ENCODE measurements at regions not wholly inside any gene's neighbourhood (a gene's known extent, or its start where the extent isn't known, plus 50 kb on each side); places are given as distances from the start of the nearest gene placed in this dataset.

GRCh38 chr6:164396071-164397047 is 913.0 kb downstream of the C6orf118 start:
- H2BK20ac ChIP-seq (ENCODE audit: low read depth, low read length), result no peak overlapping the region
- POLR2A ChIA-PET (ENCODE audit: unreplicated experiment), result no interaction called here
- no peaks in the 10 kb centered on the region for H3K36me3 ChIP-seq (ENCODE audit: control insufficient read depth, insufficient read depth, low read length)
- intact Hi-C loops (cut with micrococcal nuclease), result no loop called here
- no peak overlapping the region for H3K4me3 ChIP-seq (ENCODE audit: insufficient read depth, low read depth, low read length)
- H2AFZ ChIP-seq (replicated peaks; ENCODE audit: low read length, poor library complexity), result no peak overlapping the region
- no peaks in the 10 kb centered on the region for H3K79me1 ChIP-seq (ENCODE audit: low read depth in 1 of 2, low read length in 2 of 2)
- no peak overlapping the region for H3K23ac ChIP-seq (ENCODE audit: low read depth, low read length)
- H3K18ac ChIP-seq (ENCODE audit: low read depth, low read length), result no peak overlapping the region
- no TSS peak for BruUV-seq (replicated peaks)
- H3K4ac ChIP-seq (ENCODE audit: low read depth, low read length), result no peak overlapping the region
- H3K27ac ChIP-seq (ENCODE audit: insufficient read depth, low read length), result no peak overlapping the region
- no peak overlapping the region for H2BK120ac ChIP-seq (ENCODE audit: low read depth, low read length)
- H4K8ac ChIP-seq (ENCODE audit: low read depth in 2 of 2, low read length in 2 of 2), result no peak overlapping the region
- DNase-seq, result no peak
- WGBS, 2 experiments (ENCODE audit: extremely low coverage in 2 of 2, insufficient read length in 1 of 2), result 30% methylated on average over 2 of the region's 9 CpGs; no CpG with 5 or more reads in 1 of the 2 experiments
- H3K9ac ChIP-seq (ENCODE audit: low read depth, low read length), result no peak overlapping the region
- dilution Hi-C loops (cut with HindIII; ENCODE audit: low sequenced_read_pairs, unreplicated experiment), result no loop called here
- H4K20me1 ChIP-seq (ENCODE audit: insufficient read depth, low read length), result no peaks in the 10 kb centered on the region
- H2BK5ac ChIP-seq (ENCODE audit: low read depth, low read length, poor library complexity, severe bottlenecking), result no peak overlapping the region
- peaks cover 7% of the 10 kb centered on the region; the same call in 1 of the 2 replicates for H3K9me3 ChIP-seq (ENCODE audit: control insufficient read depth, insufficient read depth, low read length)
- H2AK5ac ChIP-seq (ENCODE audit: low read depth, low read length), result no peak overlapping the region
- H3K4me1 ChIP-seq (ENCODE audit: control insufficient read depth, insufficient read depth, low read length), result no peaks in the 10 kb centered on the region
- H2AK9ac ChIP-seq (replicated peaks; ENCODE audit: low read depth, low read length, poor library complexity), result no peak overlapping the region
- no peak for ATAC-seq (ENCODE audit: low read depth)
- CTCF ChIA-PET, result no interaction called here
- H3K56ac ChIP-seq (ENCODE audit: extremely low read depth, insufficient read depth, low read length), result no peak overlapping the region
- H4K5ac ChIP-seq (ENCODE audit: low read depth, low read length), result no peak overlapping the region
- H3K27me3 ChIP-seq (ENCODE audit: control insufficient read depth, insufficient read depth, low read length), result no peaks in the 10 kb centered on the region
- H3K9me1 ChIP-seq (ENCODE audit: insufficient read depth, low read length), result no peaks in the 10 kb centered on the region
- H3K4me2 ChIP-seq (ENCODE audit: low read depth, low read length), result no peak overlapping the region
- no peak overlapping the region for H3K14ac ChIP-seq (replicated peaks; ENCODE audit: low read depth, low read length)
- in situ Hi-C loops (cut with MboI; ENCODE audit: low sequenced_read_pairs), result no loop called here
- no peak for TF ChIP-seq CTCF (conservative IDR thresholded peaks at IDR 0.05; ENCODE audit: low read depth, low read length)
- TF ChIP-seq, protein P1, sequence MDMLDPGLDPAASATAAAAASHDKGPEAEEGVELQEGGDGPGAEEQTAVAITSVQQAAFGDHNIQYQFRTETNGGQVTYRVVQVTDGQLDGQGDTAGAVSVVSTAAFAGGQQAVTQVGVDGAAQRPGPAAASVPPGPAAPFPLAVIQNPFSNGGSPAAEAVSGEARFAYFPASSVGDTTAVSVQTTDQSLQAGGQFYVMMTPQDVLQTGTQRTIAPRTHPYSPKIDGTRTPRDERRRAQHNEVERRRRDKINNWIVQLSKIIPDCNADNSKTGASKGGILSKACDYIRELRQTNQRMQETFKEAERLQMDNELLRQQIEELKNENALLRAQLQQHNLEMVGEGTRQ (IDR thresholded peaks at IDR 0.05; ENCODE audit: low read depth, low read length), result no peak
- no peak for TF ChIP-seq RCOR1 (IDR thresholded peaks at IDR 0.05; ENCODE audit: insufficient replicate concordance, low read length)
- TF ChIP-seq RFX5 (IDR thresholded peaks at IDR 0.05; ENCODE audit: low read depth, low read length), result no peak
- TF ChIP-seq CHD1 (IDR thresholded peaks at IDR 0.05; ENCODE audit: low read depth, low read length), result no peak
- TF ChIP-seq MXI1 (IDR thresholded peaks at IDR 0.05; ENCODE audit: borderline replicate concordance, low read depth, low read length), result no peak
- no peak for TF ChIP-seq ELK1 (IDR thresholded peaks at IDR 0.05; ENCODE audit: borderline replicate concordance, low read depth, low read length)
- no peak for TF ChIP-seq BHLHE40 (IDR thresholded peaks at IDR 0.05; ENCODE audit: low read depth, low read length)
- no peak for TF ChIP-seq MAZ (IDR thresholded peaks at IDR 0.05; ENCODE audit: borderline replicate concordance, low read depth, low read length)
- no peak for TF ChIP-seq CEBPB (IDR thresholded peaks at IDR 0.05; ENCODE audit: low read depth, low read length)
- no peak overlapping the region for H2BK15ac ChIP-seq (ENCODE audit: low read depth, low read length)
- H4K91ac ChIP-seq (ENCODE audit: insufficient read depth, low read depth, low read length), result no peak overlapping the region

Measured in IMR-90 (cell line).